Naive thymus-derived CD8-positive, alpha-beta T cell (primary cell): ENCODE measurements at regions not wholly inside any gene's neighbourhood (a gene's known extent, or its start where the extent isn't known, plus 50 kb on each side); places are given as distances from the start of the nearest gene placed in this dataset.

Source experiments
- ATAC-seq, 2 donors: fragments of 150-1000 bp; cut with Tn5 transposase in 1 of 2; sonication (Bioruptor Pico), chemical (Tn5 transposase) in 1 of 2; 1 replicate in 1 of 2; 2 replicates in 1 of 2; pipeline ENCODE4 v1.10.0; 2021; ENCODE audit warnings: mild to moderate bottlenecking in 2 of 2, moderate library complexity in 2 of 2
- POLR2A ChIA-PET: fragments of 350-600 bp; sonication (Branson Sonifier 250); formaldehyde crosslinking; loops from one replicate; lab custom pipeline; 2021; ENCODE audit warnings: antibody characterized with exemption; lab: Charles Lee
- DNase-seq, 10 donors: peaks; one replicate each; pipeline versions ENCODE4 v3.0.0 to v3.0.0-alpha.2; 2020 to 2022
- H3K27ac Mint-ChIP-seq, 10 donors: one replicate each; pipeline ENCODE4 v1.8.0; 2020 to 2022; ENCODE audit warnings: mild to moderate bottlenecking in 10 of 10, mixed read lengths in 10 of 10, moderate library complexity in 4 of 10, inconsistent platforms in 1 of 10
- H3K27me3 Mint-ChIP-seq, 5 donors: one replicate each; pipeline ENCODE4 v1.8.0; 2021 to 2022; ENCODE audit warnings: mixed read lengths in 5 of 5
- H3K36me3 Mint-ChIP-seq, 3 donors: one replicate each; pipeline ENCODE4 v1.8.0; 2020 to 2022; ENCODE audit warnings: mixed read lengths in 3 of 3, mild to moderate bottlenecking in 2 of 3, inconsistent platforms in 1 of 3
- H3K4me1 Mint-ChIP-seq, 4 donors: one replicate each; pipeline ENCODE4 v1.8.0; 2021 to 2022; ENCODE audit warnings: mixed read lengths in 4 of 4
- H3K4me3 Mint-ChIP-seq, 10 donors: one replicate each; pipeline ENCODE4 v1.8.0; 2020 to 2022; ENCODE audit warnings: mild to moderate bottlenecking in 10 of 10, mixed read lengths in 10 of 10, moderate library complexity in 6 of 10, inconsistent platforms in 1 of 10
- H3K9me3 Mint-ChIP-seq, 9 donors: one replicate each; pipeline ENCODE4 v1.8.0; 2020 to 2022; ENCODE audit warnings: mixed read lengths in 9 of 9, mild to moderate bottlenecking in 3 of 9, inconsistent platforms in 1 of 9, moderate library complexity in 1 of 9

DNA sequence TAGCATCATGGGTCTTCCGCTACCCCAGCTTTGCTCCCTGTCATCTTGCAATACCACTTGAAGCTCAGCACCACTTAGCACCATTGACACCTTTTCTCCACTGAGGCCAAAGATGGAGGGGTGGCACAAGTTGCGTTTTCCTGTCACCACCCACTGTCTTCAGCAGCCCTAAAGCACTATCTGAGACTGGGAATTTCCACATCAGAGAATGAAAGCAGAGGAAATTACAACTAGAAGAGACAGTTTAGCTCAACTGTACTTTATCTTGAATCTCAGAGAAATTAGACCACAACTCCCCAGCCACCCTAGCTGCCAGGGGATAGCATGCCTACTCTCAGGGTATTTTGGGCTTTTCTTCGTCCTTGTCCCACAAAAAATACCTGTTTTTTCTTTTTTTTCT lies 111.0 kb downstream of the DDIT4L start:
- Mint-ChIP-seq H3K36me3 (no peaks in the 10 kb centered on the region), H3K4me1 (peaks cover 0 to 9% (median 3%) of the 10 kb centered on the region in 4 donors), H3K27ac (peak overlapping the region in 1 of 10 donors; percentile 58), H3K9me3 (no peaks in the 10 kb centered on the region), H3K27me3 (peaks cover 2 to 12% (median 9%) of the 10 kb centered on the region in 5 donors), H3K4me3 (no peak overlapping the region)
- DNase-seq (no peak), ATAC-seq (peak in 1 of 2 donors; percentile 51)
- POLR2A ChIA-PET = no interaction called here

DNA sequence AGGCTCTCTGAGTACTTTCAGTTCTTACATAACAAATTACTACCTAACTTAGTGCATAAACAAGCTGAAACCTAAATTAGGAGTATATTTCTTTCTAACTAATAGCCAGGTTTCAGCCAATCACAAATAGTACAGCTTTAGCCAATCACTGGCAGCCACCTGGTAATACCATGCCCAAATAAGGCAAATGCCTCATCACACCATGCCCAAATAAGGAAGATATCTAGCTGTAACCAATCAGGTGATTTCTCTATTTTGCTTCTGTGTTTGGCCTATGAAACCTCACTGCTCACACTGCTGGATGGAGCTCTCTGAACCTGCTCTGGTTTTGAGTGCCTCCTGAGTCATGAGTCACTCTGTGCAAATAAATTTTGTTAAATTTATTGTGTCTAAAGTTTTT lies 113.5 kb downstream of the DDIT4L start:
- peaks cover 2 to 12% (median 9%) of the 10 kb centered on the region in 5 donors for H3K27me3 Mint-ChIP-seq
- POLR2A ChIA-PET = no interaction called here
- H3K36me3 Mint-ChIP-seq = no peaks in the 10 kb centered on the region
- DNase-seq = no peak
- no peaks in the 10 kb centered on the region for H3K9me3 Mint-ChIP-seq
- H3K4me1 Mint-ChIP-seq = peaks cover 0 to 9% (median 3%) of the 10 kb centered on the region in 4 donors
- no peak for ATAC-seq
- no peak overlapping the region for H3K27ac Mint-ChIP-seq
- H3K4me3 Mint-ChIP-seq = no peak overlapping the region

DNA sequence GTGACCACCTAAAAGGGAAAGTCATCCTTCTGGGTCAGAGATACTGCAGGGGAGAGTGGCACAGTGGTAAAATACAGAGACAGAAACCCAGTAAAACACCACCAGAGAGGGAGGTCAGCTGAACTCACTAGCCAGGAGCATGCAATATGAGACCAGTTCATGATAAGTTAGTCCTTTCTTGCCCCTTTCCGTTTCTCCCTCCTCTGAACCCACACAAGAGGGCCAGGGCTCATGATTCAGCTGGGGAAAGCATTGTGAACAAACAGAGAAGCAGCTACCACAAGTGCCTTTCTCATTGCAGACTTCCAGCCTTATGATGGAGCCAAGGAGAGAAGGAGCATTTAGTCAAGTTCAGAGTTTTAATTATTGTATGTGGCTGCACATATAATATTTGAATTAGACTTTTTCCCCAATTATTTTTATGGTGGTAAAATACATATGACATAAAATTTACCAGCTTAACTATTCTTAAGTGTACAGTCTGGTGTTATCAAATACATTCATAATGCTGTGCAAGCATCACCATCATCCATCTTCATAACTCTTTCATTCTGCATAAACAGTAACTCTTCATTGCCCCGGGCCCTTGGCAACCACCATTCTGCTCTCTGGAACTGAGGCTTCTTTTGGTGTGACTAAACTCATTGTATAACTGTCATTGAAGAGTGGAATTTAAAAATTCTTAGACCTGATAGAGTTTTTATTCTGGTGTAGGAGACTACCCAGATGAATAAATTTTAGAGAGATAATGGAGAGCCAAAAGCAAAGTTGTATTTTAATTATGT lies 114.6 kb downstream of the DDIT4L start:
- POLR2A ChIA-PET = no interaction called here
- Mint-ChIP-seq H3K27ac (no peak overlapping the region), H3K36me3 (no peaks in the 10 kb centered on the region), H3K27me3 (peaks cover 4 to 21% (median 13%) of the 10 kb centered on the region in 5 donors), H3K4me3 (no peak overlapping the region), H3K4me1 (peaks cover 0 to 9% (median 3%) of the 10 kb centered on the region in 4 donors), H3K9me3 (no peaks in the 10 kb centered on the region)
- no peak for ATAC-seq
- no peak for DNase-seq

DNA sequence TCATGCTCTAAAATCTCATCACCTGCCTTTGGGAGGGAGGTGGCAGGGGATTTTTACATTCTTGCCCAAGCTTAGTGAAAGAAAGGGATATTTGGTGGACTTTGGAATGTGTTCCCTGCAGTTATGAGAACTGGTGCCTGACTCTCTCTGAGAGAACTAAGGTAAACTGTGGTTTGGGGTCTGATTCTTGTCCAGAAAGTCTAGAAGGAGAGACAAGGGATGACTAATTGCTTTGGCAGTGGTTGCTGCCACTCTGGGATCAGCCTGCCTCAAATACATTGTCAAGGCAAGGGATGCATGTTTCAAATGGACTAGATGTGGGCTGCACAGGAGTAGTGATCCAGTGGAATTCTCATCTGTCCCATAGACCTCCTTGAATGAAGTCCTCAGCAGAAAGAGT lies 115.2 kb downstream of the DDIT4L start:
- no peak for ATAC-seq
- POLR2A ChIA-PET = no interaction called here
- Mint-ChIP-seq H3K27me3 (peaks cover 4 to 23% (median 13%) of the 10 kb centered on the region in 5 donors), H3K4me1 (peaks cover 0 to 9% (median 3%) of the 10 kb centered on the region in 4 donors), H3K9me3 (no peaks in the 10 kb centered on the region), H3K4me3 (no peak overlapping the region), H3K27ac (no peak overlapping the region), H3K36me3 (no peaks in the 10 kb centered on the region)
- DNase-seq = no peak

DNA sequence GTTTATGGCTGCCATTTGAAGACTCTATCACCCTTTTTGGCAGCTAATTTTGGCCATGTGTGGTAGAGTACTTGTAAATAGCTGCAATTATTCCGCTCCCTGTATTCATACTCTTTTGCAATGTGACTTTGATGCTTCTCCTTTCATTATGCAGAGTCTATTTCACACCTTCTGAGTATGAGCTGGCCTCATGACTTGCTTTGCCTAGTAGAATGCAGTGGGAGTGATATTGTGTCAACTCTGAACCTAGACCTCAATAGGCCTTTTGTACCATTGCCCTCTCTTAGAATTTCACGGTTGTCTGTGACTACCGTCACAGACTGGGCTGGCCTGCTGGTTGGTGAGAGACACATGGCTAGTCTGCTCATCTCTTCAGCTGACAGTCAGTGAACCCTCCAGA lies 118.8 kb downstream of the DDIT4L start:
- no peak for DNase-seq
- Mint-ChIP-seq H3K27me3 (peaks cover 13 to 47% (median 23%) of the 10 kb centered on the region in 5 donors), H3K27ac (no peak overlapping the region), H3K36me3 (no peaks in the 10 kb centered on the region), H3K4me3 (no peak overlapping the region), H3K9me3 (no peaks in the 10 kb centered on the region), H3K4me1 (no peaks in the 10 kb centered on the region)
- ATAC-seq = no peak
- POLR2A ChIA-PET = no interaction called here

DNA sequence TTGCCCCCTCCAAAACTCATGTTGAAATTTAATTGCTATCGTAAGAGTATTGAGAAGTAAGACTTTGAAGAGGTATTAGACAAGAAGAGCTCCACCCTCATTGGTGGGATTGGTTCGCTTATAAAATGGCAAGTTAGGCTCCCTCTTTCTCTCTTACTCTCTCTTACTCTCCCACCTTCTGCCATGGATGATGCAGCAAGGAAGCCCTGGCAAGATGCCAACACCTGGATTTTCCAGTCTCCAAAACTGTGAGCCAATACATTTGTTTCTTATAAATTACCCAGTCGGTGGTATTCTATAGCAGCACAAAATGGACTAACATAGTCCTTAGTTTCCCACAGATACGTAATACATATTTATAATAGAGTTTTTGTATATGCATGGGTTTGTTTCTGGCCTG lies 119.4 kb downstream of the DDIT4L start:
- POLR2A ChIA-PET = no interaction called here
- peak overlapping the region in 1 of 10 donors; percentile 21 for H3K27ac Mint-ChIP-seq
- H3K9me3 Mint-ChIP-seq = no peaks in the 10 kb centered on the region
- H3K4me1 Mint-ChIP-seq = no peaks in the 10 kb centered on the region
- no peak overlapping the region for H3K4me3 Mint-ChIP-seq
- peaks cover 15 to 47% (median 25%) of the 10 kb centered on the region in 5 donors for H3K27me3 Mint-ChIP-seq
- no peak for ATAC-seq
- no peak for DNase-seq
- no peaks in the 10 kb centered on the region for H3K36me3 Mint-ChIP-seq

DNA sequence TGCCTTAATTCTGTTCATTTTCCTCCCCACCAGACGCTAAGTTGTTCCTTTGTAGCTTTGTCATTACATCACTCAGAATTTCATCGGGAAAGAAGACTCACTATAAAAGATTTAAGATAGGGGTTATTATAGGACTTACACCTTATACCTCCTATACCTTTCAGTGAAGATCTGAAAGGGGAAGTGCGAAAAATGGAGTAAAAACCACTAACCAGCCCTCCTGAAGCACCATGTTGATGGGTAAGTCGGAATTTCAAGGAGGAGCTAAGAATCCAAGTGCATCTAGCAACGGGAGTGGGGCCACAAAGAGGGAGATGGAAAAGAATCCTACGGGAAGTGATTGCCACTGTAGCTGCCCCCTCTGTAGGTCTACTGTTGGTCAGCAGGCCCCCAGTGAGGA lies 119.1 kb upstream of the H2AZ1 start:
- H3K9me3 Mint-ChIP-seq = no peaks in the 10 kb centered on the region
- H3K27me3 Mint-ChIP-seq = peaks cover 13 to 36% (median 15%) of the 10 kb centered on the region in 5 donors
- H3K4me3 Mint-ChIP-seq = no peak overlapping the region
- POLR2A ChIA-PET = no interaction called here
- no peaks in the 10 kb centered on the region for H3K4me1 Mint-ChIP-seq
- H3K36me3 Mint-ChIP-seq = no peaks in the 10 kb centered on the region
- no peak for DNase-seq
- no peak overlapping the region for H3K27ac Mint-ChIP-seq
- ATAC-seq = no peak

DNA sequence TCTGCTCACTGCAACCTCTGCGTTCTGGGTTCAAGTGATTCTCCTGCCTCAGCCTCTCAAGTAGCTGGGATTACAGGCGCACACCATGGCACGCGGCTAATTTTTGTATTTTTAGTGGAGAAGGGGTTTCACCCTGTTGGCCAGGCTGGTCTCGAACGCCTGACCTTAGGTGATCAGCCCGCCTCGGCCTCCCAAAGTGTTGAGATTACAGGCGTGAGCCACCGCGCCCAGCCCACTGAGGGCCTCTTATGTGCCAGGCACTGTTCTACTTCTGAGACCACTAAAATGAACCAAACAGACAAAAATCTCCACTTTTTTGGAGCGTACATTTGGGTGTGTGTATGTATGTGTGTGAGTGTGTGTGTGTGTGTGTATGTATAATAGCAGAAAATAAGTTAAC lies 117.2 kb upstream of the H2AZ1 start:
- no peaks in the 10 kb centered on the region for H3K36me3 Mint-ChIP-seq
- H3K4me3 Mint-ChIP-seq = no peak overlapping the region
- H3K27ac Mint-ChIP-seq = no peak overlapping the region
- POLR2A ChIA-PET = interaction anchor here (0.6 kb wide), 1 partner anchor 1540 kb away, joined by 5 read pairs; no protein-coding TSS in a partner anchor
- peaks cover 14 to 36% (median 21%) of the 10 kb centered on the region in 5 donors for H3K27me3 Mint-ChIP-seq
- DNase-seq = no peak
- no peak for ATAC-seq
- peaks cover 0 to 5% (median 0%) of the 10 kb centered on the region in 4 donors for H3K4me1 Mint-ChIP-seq
- H3K9me3 Mint-ChIP-seq = no peaks in the 10 kb centered on the region

DNA sequence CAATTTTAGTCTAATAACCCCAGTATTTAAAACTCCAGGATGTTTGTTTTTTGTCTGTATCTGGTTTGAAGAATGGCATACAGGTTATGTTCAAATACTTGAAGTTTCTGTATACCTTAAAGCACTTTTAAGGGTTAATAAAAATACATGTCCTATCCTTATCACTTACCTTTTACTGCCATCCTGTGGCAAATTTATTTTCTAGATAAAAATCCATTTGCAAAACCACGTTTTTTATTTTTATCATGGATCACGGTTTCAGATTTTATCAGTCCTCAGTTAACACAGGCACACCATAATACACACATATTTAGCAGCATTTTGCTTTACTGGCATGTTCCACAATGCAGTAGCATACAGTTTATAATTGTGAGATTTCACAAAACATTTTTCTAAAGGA lies 113.3 kb upstream of the H2AZ1 start:
- ATAC-seq = no peak
- peaks cover 16 to 24% (median 18%) of the 10 kb centered on the region in 5 donors for H3K27me3 Mint-ChIP-seq
- POLR2A ChIA-PET = no interaction called here
- H3K27ac Mint-ChIP-seq = no peak overlapping the region
- no peaks in the 10 kb centered on the region for H3K9me3 Mint-ChIP-seq
- peaks cover 0 to 5% (median 0%) of the 10 kb centered on the region in 4 donors for H3K4me1 Mint-ChIP-seq
- H3K4me3 Mint-ChIP-seq = no peak overlapping the region
- H3K36me3 Mint-ChIP-seq = no peaks in the 10 kb centered on the region
- DNase-seq = peak in 2 of 10 donors; percentile 8 to 16

DNA sequence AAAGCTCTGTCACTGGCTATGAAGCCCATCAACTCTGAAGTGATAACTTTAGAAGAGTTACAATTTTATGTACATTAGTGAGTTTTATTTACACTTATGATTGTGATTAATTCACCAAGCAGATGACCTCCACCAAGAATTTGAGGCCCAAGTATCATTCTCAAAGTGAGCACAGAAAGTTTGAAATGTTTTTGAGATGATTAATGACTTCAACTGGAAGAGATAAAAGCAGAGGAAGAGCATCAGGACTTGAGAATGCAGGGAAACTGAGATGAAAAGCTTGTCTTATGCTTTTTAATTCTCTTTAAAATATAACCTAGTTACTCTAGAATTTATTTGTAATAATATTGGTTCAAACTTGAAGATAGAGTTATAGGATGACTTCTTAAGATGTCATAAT lies 112.8 kb upstream of the H2AZ1 start:
- ATAC-seq (no peak), DNase-seq (no peak)
- no peak overlapping the region for H3K27ac Mint-ChIP-seq
- peaks cover 12 to 22% (median 16%) of the 10 kb centered on the region in 5 donors for H3K27me3 Mint-ChIP-seq
- no peaks in the 10 kb centered on the region for H3K9me3 Mint-ChIP-seq
- POLR2A ChIA-PET = no interaction called here
- peaks cover 0 to 5% (median 0%) of the 10 kb centered on the region in 4 donors for H3K4me1 Mint-ChIP-seq
- no peak overlapping the region for H3K4me3 Mint-ChIP-seq
- no peaks in the 10 kb centered on the region for H3K36me3 Mint-ChIP-seq

DNA sequence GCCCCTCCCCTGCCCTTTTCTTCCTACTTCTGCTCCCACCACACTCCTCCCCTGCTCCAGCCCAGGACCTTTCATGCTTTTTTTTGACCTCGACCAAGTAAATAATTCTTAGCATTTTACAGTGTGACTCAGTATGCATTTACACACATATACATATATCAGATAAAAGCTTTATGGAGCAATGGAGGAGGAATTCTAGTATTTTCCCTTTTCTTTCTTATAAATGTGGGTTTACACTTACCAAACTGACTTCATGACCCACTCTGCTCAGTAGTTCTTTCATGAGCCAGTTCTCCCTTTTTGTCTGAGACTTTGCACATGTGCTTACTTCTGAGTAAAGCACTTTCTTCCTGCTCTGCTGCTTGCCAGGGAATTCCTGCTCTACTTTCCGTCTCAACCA lies 111.8 kb upstream of the H2AZ1 start:
- ATAC-seq (no peak), DNase-seq (no peak)
- H3K4me1 Mint-ChIP-seq = peaks cover 0 to 5% (median 0%) of the 10 kb centered on the region in 4 donors
- H3K27ac Mint-ChIP-seq = no peak overlapping the region
- POLR2A ChIA-PET = no interaction called here
- H3K36me3 Mint-ChIP-seq = no peaks in the 10 kb centered on the region
- no peaks in the 10 kb centered on the region for H3K9me3 Mint-ChIP-seq
- no peak overlapping the region for H3K4me3 Mint-ChIP-seq
- peaks cover 8 to 18% (median 12%) of the 10 kb centered on the region in 5 donors for H3K27me3 Mint-ChIP-seq

DNA sequence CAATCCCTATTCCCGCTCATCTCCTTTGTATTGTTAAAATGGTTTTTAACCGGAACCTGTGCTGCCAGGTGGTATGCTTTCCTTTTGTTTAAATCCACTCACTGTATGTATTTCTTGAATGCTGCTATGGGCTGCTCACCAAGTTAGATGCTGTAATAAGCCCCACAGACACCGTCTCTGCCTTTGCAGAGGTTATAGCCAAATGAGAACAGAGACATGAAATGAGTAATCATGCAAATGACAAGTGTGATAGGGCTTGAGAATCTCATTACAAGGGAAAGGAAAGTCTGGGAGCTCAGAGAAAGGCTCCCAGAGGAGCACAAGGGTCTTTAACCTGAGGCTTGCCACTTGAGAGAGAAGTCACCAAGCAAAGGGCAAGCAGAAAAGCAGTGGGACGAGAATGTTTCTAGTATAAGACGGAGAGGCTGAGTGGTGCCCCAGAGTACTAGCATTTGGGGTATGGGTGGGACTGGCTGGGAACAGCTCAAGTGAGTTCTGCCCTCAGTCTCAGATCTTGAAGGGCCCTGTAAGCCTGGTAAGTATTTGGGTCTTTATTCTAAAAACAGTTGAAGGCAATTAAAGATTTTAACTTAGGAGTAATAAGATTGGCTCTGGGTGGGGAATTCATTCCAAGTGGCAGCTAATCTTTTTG lies 110.8 kb upstream of the H2AZ1 start:
- no peak for ATAC-seq
- DNase-seq = no peak
- peaks cover 6 to 18% (median 12%) of the 10 kb centered on the region in 5 donors for H3K27me3 Mint-ChIP-seq
- H3K9me3 Mint-ChIP-seq = no peaks in the 10 kb centered on the region
- POLR2A ChIA-PET = no interaction called here
- peaks cover 0 to 5% (median 0%) of the 10 kb centered on the region in 4 donors for H3K4me1 Mint-ChIP-seq
- H3K36me3 Mint-ChIP-seq = no peaks in the 10 kb centered on the region
- H3K27ac Mint-ChIP-seq = no peak overlapping the region
- H3K4me3 Mint-ChIP-seq = no peak overlapping the region

DNA sequence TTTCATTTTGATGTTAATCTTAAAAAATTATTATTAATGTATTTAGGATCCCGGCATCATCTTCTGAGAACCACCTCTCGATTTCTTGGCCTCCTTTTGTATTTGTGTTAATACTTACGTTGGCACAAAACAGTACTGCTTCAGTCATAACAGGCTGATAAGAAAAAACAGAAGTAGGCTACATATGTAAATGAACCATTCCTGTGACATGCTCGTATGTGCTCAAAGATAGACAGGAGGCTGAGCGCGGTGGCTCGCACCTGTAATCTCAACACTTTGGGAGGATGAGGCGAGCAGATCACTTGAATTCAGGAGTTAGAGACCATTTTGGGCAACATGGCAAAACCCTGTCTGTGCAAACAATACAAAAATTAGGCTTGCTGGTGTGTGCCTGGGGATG lies 109.4 kb upstream of the H2AZ1 start:
- Mint-ChIP-seq H3K9me3 (no peaks in the 10 kb centered on the region), H3K27me3 (peaks cover 11 to 27% (median 13%) of the 10 kb centered on the region in 5 donors), H3K27ac (no peak overlapping the region), H3K36me3 (no peaks in the 10 kb centered on the region), H3K4me3 (no peak overlapping the region), H3K4me1 (peaks cover 0 to 5% (median 0%) of the 10 kb centered on the region in 4 donors)
- DNase-seq = no peak
- POLR2A ChIA-PET = no interaction called here
- no peak for ATAC-seq
